ENCODE measurements at regions not wholly inside any gene's neighbourhood (a gene's known extent, or its start where the extent isn't known, plus 50 kb on each side); places are given as distances from the start of the nearest gene placed in this dataset.

- H3K9me3 ChIP-seq (ENCODE audit: control insufficient read depth, insufficient read depth, low read depth, low read length): no peaks in the 10 kb centered on the region
- no peak overlapping the region for H3K9ac ChIP-seq (ENCODE audit: insufficient read depth, low read length)
- H3K4me2 ChIP-seq (ENCODE audit: extremely low read depth, insufficient read depth, low read length): no peak overlapping the region
- H2AFZ ChIP-seq (ENCODE audit: low read length): no peak overlapping the region
- no peak overlapping the region for H3K27ac ChIP-seq (ENCODE audit: insufficient read depth, low read length)
- no peaks in the 10 kb centered on the region for H3K36me3 ChIP-seq (ENCODE audit: control insufficient read depth, insufficient read depth, low read length)
- H3K4me1 ChIP-seq (ENCODE audit: control insufficient read depth, extremely low read depth, insufficient read depth, low read length): no peaks in the 10 kb centered on the region
- H3K4me3 ChIP-seq (replicated peaks in 1 of 4; ENCODE audit: control extremely low read depth in 1 of 4, insufficient read depth in 1 of 4, low read depth in 3 of 4, low read length in 4 of 4): no peak overlapping the region
- H4K20me1 ChIP-seq (ENCODE audit: control insufficient read depth, extremely low read depth, insufficient read depth, low read length): no peaks in the 10 kb centered on the region
- DNase-seq (ENCODE audit: low read depth in 2 of 2): no peak
- H3K79me2 ChIP-seq (ENCODE audit: control insufficient read depth, insufficient read depth, low read length): no peaks in the 10 kb centered on the region
- TF ChIP-seq CTCF (conservative IDR thresholded peaks at IDR 0.05 in 1 of 2, IDR thresholded peaks at IDR 0.05 in 1 of 2; ENCODE audit: low read depth in 1 of 2, low read length in 2 of 2) (no peak), EZH2 (IDR thresholded peaks at IDR 0.05; ENCODE audit: low read length, missing control alignments) (no peak)
- H3K27me3 ChIP-seq (ENCODE audit: control insufficient read depth, insufficient read depth, low read length): peaks cover 8% of the 10 kb centered on the region
These were observed 105.7 kb upstream of the ANO1 start for GRCh38 chr11:69972351-69972802.

- no peak for DNase-seq (ENCODE audit: low read depth in 2 of 2)
- Histone ChIP-seq H3K36me3 (ENCODE audit: control insufficient read depth, insufficient read depth, low read length) (no peaks in the 10 kb centered on the region), H3K27ac (ENCODE audit: insufficient read depth, low read length) (no peak overlapping the region), H4K20me1 (ENCODE audit: control insufficient read depth, extremely low read depth, insufficient read depth, low read length) (no peaks in the 10 kb centered on the region), H3K79me2 (ENCODE audit: control insufficient read depth, insufficient read depth, low read length) (no peaks in the 10 kb centered on the region), H2AFZ (ENCODE audit: low read length) (no peak overlapping the region), H3K4me3 (replicated peaks in 1 of 4; ENCODE audit: control extremely low read depth in 1 of 4, insufficient read depth in 1 of 4, low read depth in 3 of 4, low read length in 4 of 4) (no peak overlapping the region), H3K4me2 (ENCODE audit: extremely low read depth, insufficient read depth, low read length) (no peak overlapping the region), H3K4me1 (ENCODE audit: control insufficient read depth, extremely low read depth, insufficient read depth, low read length) (no peaks in the 10 kb centered on the region), H3K9me3 (ENCODE audit: control insufficient read depth, insufficient read depth, low read depth, low read length) (no peaks in the 10 kb centered on the region), H3K9ac (ENCODE audit: insufficient read depth, low read length) (no peak overlapping the region), H3K27me3 (ENCODE audit: control insufficient read depth, insufficient read depth, low read length) (peaks cover 3% of the 10 kb centered on the region)
- TF ChIP-seq EZH2 (IDR thresholded peaks at IDR 0.05; ENCODE audit: low read length, missing control alignments) (no peak), CTCF (conservative IDR thresholded peaks at IDR 0.05 in 1 of 2, IDR thresholded peaks at IDR 0.05 in 1 of 2; ENCODE audit: low read depth in 1 of 2, low read length in 2 of 2) (no peak)
These were observed 103.6 kb upstream of the ANO1 start for GRCh38 chr11:69974528-69974927.

DNA sequence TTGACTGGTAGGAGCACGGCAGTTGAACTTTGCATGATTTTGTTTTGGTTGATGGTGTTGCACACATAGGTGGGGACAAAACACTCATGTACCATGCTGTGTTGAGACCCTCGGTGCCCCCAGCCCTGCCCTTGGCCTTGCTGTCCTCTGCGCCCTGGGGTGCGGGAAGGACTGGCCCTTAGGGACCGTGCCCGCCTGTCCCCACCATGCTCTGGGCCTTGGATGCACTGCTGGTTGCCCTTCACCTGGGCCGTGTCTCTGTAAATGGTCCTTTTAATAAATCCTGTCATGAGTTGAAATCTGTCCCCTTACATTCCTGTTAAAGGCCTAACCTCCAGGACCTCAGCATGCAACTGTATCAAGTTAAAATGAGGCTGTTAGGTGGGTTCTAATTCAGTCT is 102.3 kb upstream of the ANO1 start:
- H3K36me3 ChIP-seq (ENCODE audit: control insufficient read depth, insufficient read depth, low read length): no peaks in the 10 kb centered on the region
- H3K27me3 ChIP-seq (ENCODE audit: control insufficient read depth, insufficient read depth, low read length): peaks cover under 1% of the 10 kb centered on the region
- no peaks in the 10 kb centered on the region for H4K20me1 ChIP-seq (ENCODE audit: control insufficient read depth, extremely low read depth, insufficient read depth, low read length)
- H3K27ac ChIP-seq (ENCODE audit: insufficient read depth, low read length): no peak overlapping the region
- no peak overlapping the region for H3K9ac ChIP-seq (ENCODE audit: insufficient read depth, low read length)
- TF ChIP-seq EZH2 (IDR thresholded peaks at IDR 0.05; ENCODE audit: low read length, missing control alignments) (no peak), CTCF (conservative IDR thresholded peaks at IDR 0.05 in 1 of 2, IDR thresholded peaks at IDR 0.05 in 1 of 2; ENCODE audit: low read depth in 1 of 2, low read length in 2 of 2) (no peak)
- no peaks in the 10 kb centered on the region for H3K4me1 ChIP-seq (ENCODE audit: control insufficient read depth, extremely low read depth, insufficient read depth, low read length)
- H3K79me2 ChIP-seq (ENCODE audit: control insufficient read depth, insufficient read depth, low read length): no peaks in the 10 kb centered on the region
- H2AFZ ChIP-seq (ENCODE audit: low read length): no peak overlapping the region
- H3K4me3 ChIP-seq (replicated peaks in 1 of 4; ENCODE audit: control extremely low read depth in 1 of 4, insufficient read depth in 1 of 4, low read depth in 3 of 4, low read length in 4 of 4): no peak overlapping the region
- DNase-seq (ENCODE audit: low read depth in 2 of 2): no peak
- no peaks in the 10 kb centered on the region for H3K9me3 ChIP-seq (ENCODE audit: control insufficient read depth, insufficient read depth, low read depth, low read length)
- no peak overlapping the region for H3K4me2 ChIP-seq (ENCODE audit: extremely low read depth, insufficient read depth, low read length)

All from fibroblast of lung (primary cell).